H1 (cell line): ENCODE measurements at regions not wholly inside any gene's neighbourhood (a gene's known extent, or its start where the extent isn't known, plus 50 kb on each side); places are given as distances from the start of the nearest gene placed in this dataset.

Experiments
- CTCF ChIA-PET: fragments of 300-600 bp; sonication (Branson Sonifier 250); formaldehyde crosslinking; loops from one replicate; lab custom pipeline; 2021; ENCODE audit not compliant: partially characterized antibody; lab: Charles Lee
- POLR2A ChIA-PET: fragments of 300-600 bp; sonication (Branson Sonifier 250); formaldehyde crosslinking; loops from one replicate; lab custom pipeline; 2021; ENCODE audit warnings: inconsistent platforms; ENCODE audit not compliant: partially characterized antibody; lab: Charles Lee
- DNase-seq, 2 experiments: peaks; one replicate each; pipeline versions ENCODE4 v3.0.0 to v3.0.0-alpha.2; 2010 to 2022; ENCODE audit warnings: low spot score in 2 of 2, low read depth in 1 of 2, mixed read lengths in 1 of 2
- FAIRE-seq: peaks from 2 replicates; lab custom pipeline; 2011; peaks lifted over from hg19 to GRCh38; lab: Jason Lieb, UNC
- H2AFZ ChIP-seq: 2 replicates; pipeline ENCODE4 v1.8.1; 2012; ENCODE audit warnings: low read length, inconsistent platforms
- H2AK5ac ChIP-seq: 2 replicates; pipeline ENCODE4 v1.6.1; 2013; ENCODE audit warnings: low read depth, low read length
- H2BK120ac ChIP-seq: replicated peaks from 2 replicates; pipeline ENCODE3; 2013; ENCODE audit warnings: low read depth, low read length, inconsistent platforms
- H2BK12ac ChIP-seq: 2 replicates; pipeline ENCODE4 v1.6.1; 2013; ENCODE audit warnings: low read depth, low read length
- H2BK15ac ChIP-seq: 2 replicates; pipeline ENCODE4 v1.6.1; 2013; ENCODE audit warnings: low read length
- H2BK20ac ChIP-seq: 2 replicates; pipeline ENCODE4 v1.6.1; 2013; ENCODE audit warnings: low read length
- H2BK5ac ChIP-seq: 2 replicates; pipeline ENCODE4 v1.6.1; 2013; ENCODE audit warnings: low read depth, low read length
- H3K14ac ChIP-seq: 2 replicates; pipeline ENCODE4 v1.6.1; 2013; ENCODE audit warnings: inconsistent platforms; ENCODE audit not compliant: insufficient read length
- H3K18ac ChIP-seq: 2 replicates; pipeline ENCODE4 v1.6.1; 2013; ENCODE audit warnings: low read length; ENCODE audit errors: extremely low read depth
- H3K23ac ChIP-seq: 2 replicates; pipeline ENCODE4 v1.6.1; 2013; ENCODE audit warnings: inconsistent platforms; ENCODE audit not compliant: insufficient read length
- H3K23me2 ChIP-seq: 2 replicates; pipeline ENCODE4 v1.6.1; 2013; ENCODE audit warnings: low read depth, low read length
- H3K27ac ChIP-seq: 2 replicates; pipeline ENCODE4 v1.6.1; 2011; ENCODE audit warnings: low read depth, low read length, inconsistent platforms
- H3K27me3 ChIP-seq, 4 experiments: replicated peaks in 1 of 4; 1 replicate in 1 of 4; 2 replicates in 3 of 4; pipeline versions ENCODE4 v1.6.1 to v1.8.1; 2011 to 2013; ENCODE audit warnings: low read length in 3 of 4, mild to moderate bottlenecking in 3 of 4, inconsistent platforms in 2 of 4, mixed read lengths in 2 of 4, moderate library complexity in 1 of 4; ENCODE audit not compliant: control insufficient read depth in 3 of 4, insufficient read depth in 3 of 4; ENCODE audit errors: extremely low read depth in 1 of 4
- H3K36me3 ChIP-seq, 4 experiments: 2 replicates each; pipeline versions ENCODE4 v1.6.1 to v1.8.1; 2011 to 2013; ENCODE audit warnings: mild to moderate bottlenecking in 4 of 4, low read length in 3 of 4, moderate library complexity in 2 of 4, control low read depth in 1 of 4, inconsistent platforms in 1 of 4; ENCODE audit not compliant: insufficient read depth in 4 of 4, control insufficient read depth in 2 of 4
- H3K4ac ChIP-seq: replicated peaks from 2 replicates; pipeline ENCODE3; 2013; ENCODE audit warnings: low read length, low read depth, mixed read lengths, inconsistent platforms; ENCODE audit not compliant: insufficient read length
- H3K4me1 ChIP-seq, 4 experiments: replicated peaks in 1 of 4; 1 replicate in 1 of 4; 2 replicates in 3 of 4; pipeline versions ENCODE4 v1.6.1 to v1.8.1; 2011 to 2013; ENCODE audit warnings: low read length in 3 of 4, inconsistent platforms in 2 of 4, mixed read lengths in 1 of 4; ENCODE audit not compliant: insufficient read depth in 4 of 4, control insufficient read depth in 3 of 4
- H3K4me2 ChIP-seq, 2 experiments: 2 replicates each; pipeline versions ENCODE4 v1.6.1 to v1.8.1; 2011 to 2013; ENCODE audit warnings: low read depth in 2 of 2, low read length in 2 of 2, control low read depth in 1 of 2, inconsistent platforms in 1 of 2, mild to moderate bottlenecking in 1 of 2; ENCODE audit not compliant: insufficient read depth in 1 of 2
- H3K4me3 ChIP-seq, 4 experiments: fragments of 200-600, 300-600 bp in 1 of 4; sonication (generic), shearing (Covaris generic), sonication (Bioruptor Twin) in 1 of 4; 2 replicates each; pipeline versions ENCODE4 v1.5.1 to v1.8.1; 2011 to 2016; ENCODE audit warnings: low read length in 4 of 4, low read depth in 3 of 4, control low read depth in 2 of 4, inconsistent platforms in 2 of 4, mild to moderate bottlenecking in 2 of 4, mixed read lengths in 1 of 4, moderate library complexity in 1 of 4; ENCODE audit not compliant: insufficient read depth in 2 of 4; ENCODE audit errors: extremely low read depth in 1 of 4
- H3K56ac ChIP-seq: replicated peaks from 2 replicates; pipeline ENCODE3; 2013; ENCODE audit warnings: low read depth, mild to moderate bottlenecking, mixed read lengths, low read length, inconsistent platforms; ENCODE audit not compliant: insufficient read length
- H3K79me1 ChIP-seq: 2 replicates; pipeline ENCODE4 v1.6.1; 2013; ENCODE audit warnings: low read depth, low read length, control low read depth
- H3K79me2 ChIP-seq, 2 experiments: 2 replicates each; pipeline versions ENCODE4 v1.6.1 to v1.8.1; 2012 to 2013; ENCODE audit warnings: low read length in 2 of 2, mild to moderate bottlenecking in 2 of 2, inconsistent platforms in 1 of 2; ENCODE audit not compliant: insufficient read depth in 2 of 2, control insufficient read depth in 1 of 2
- H3K9ac ChIP-seq, 4 experiments: replicated peaks in 1 of 4; 1 replicate in 1 of 4; 2 replicates in 3 of 4; pipeline versions ENCODE4 v1.6.1 to v1.8.1; 2011 to 2013; ENCODE audit warnings: low read depth in 3 of 4, low read length in 3 of 4, control low read depth in 2 of 4, mild to moderate bottlenecking in 2 of 4, moderate library complexity in 2 of 4, inconsistent platforms in 1 of 4; ENCODE audit errors: extremely low read depth in 1 of 4
- H3K9me3 ChIP-seq, 2 experiments: 2 replicates each; pipeline versions ENCODE4 v1.6.1 to v1.8.1; 2012 to 2013; ENCODE audit warnings: mild to moderate bottlenecking in 2 of 2, moderate library complexity in 2 of 2, control low read depth in 1 of 2, inconsistent platforms in 1 of 2, low read depth in 1 of 2, low read length in 1 of 2, mixed read lengths in 1 of 2; ENCODE audit not compliant: insufficient read depth in 2 of 2
- H4K20me1 ChIP-seq, 2 experiments: replicated peaks in 1 of 2; 2 replicates each; pipeline versions ENCODE3 to v1.8.1; 2011 to 2013; ENCODE audit warnings: inconsistent platforms in 2 of 2, low read length in 2 of 2, mild to moderate bottlenecking in 1 of 2; ENCODE audit not compliant: insufficient read depth in 2 of 2, control insufficient read depth in 1 of 2
- H4K5ac ChIP-seq: 2 replicates; pipeline ENCODE4 v1.6.1; 2013; ENCODE audit warnings: low read length, low read depth, mixed read lengths, inconsistent platforms; ENCODE audit not compliant: insufficient read length
- H4K8ac ChIP-seq: 2 replicates; pipeline ENCODE4 v1.8.0; 2013; ENCODE audit warnings: mild to moderate bottlenecking, moderate library complexity, low read length, inconsistent platforms; ENCODE audit not compliant: insufficient read depth; ENCODE audit errors: extremely low read depth
- H4K91ac ChIP-seq: replicated peaks from 2 replicates; pipeline ENCODE3; 2013; ENCODE audit warnings: low read length, mixed read lengths, inconsistent platforms; ENCODE audit not compliant: insufficient read length
- ATF2 ChIP-seq: IDR thresholded peaks from 2 replicates; pipeline ENCODE4 v1.6.1; 2012; ENCODE audit warnings: low read length, inconsistent platforms
- CHD2 ChIP-seq: IDR thresholded peaks from 2 replicates; pipeline ENCODE4 v1.6.1; 2012; ENCODE audit warnings: low read length, improper control_type of control experiment
- EGR1 ChIP-seq: IDR thresholded peaks from 2 replicates; pipeline ENCODE4 v1.6.1; 2011; ENCODE audit warnings: low read depth, low read length, borderline replicate concordance
- KDM5A ChIP-seq: fragments of 200-600 bp; IDR thresholded peaks from 2 replicates; pipeline ENCODE4 v1.7.1; 2012; ENCODE audit warnings: mild to moderate bottlenecking, low read length, inconsistent platforms, mixed read lengths
- MAFK ChIP-seq: IDR thresholded peaks from 2 replicates; pipeline ENCODE4 v1.6.1; 2012; ENCODE audit warnings: low read depth, mild to moderate bottlenecking, improper control_type of control experiment, low read length
- PHF8 ChIP-seq: fragments of 200-600 bp; sonication (generic); conservative IDR thresholded peaks from 2 replicates; pipeline ENCODE4 v1.7.1; 2012; ENCODE audit warnings: low read depth, mild to moderate bottlenecking, inconsistent platforms, low read length, moderate library complexity
- SP2 ChIP-seq: IDR thresholded peaks from 2 replicates; pipeline ENCODE4 v1.6.1; 2012; ENCODE audit warnings: mild to moderate bottlenecking, low read length, inconsistent platforms
- TBP ChIP-seq: IDR thresholded peaks from 2 replicates; pipeline ENCODE4 v1.6.1; 2011; ENCODE audit warnings: low read depth, low read length, improper control_type of control experiment
- YY1 ChIP-seq: IDR thresholded peaks from 2 replicates; pipeline ENCODE4 v1.6.1; 2011; ENCODE audit warnings: low read depth, mild to moderate bottlenecking, low read length
- WGBS, 2 experiments: shearing (Covaris generic) in 1 of 2; methylation state at CpG; one replicate each; pipeline versions ENCODE4 v1.1.6 to v1.1.7; 2013 to 2015; ENCODE audit warnings: low lambda C conversion rate in 2 of 2, mixed read lengths in 2 of 2, inconsistent platforms in 1 of 2, low coverage in 1 of 2, missing lambda C conversion rate in 1 of 2; ENCODE audit not compliant: insufficient replicate concordance in 2 of 2, insufficient coverage in 1 of 2, insufficient read length in 1 of 2; ENCODE audit errors: extremely low coverage in 1 of 2, missing lambda C conversion rate in 1 of 2; 5-methylcytosine and 5-hydroxymethylcytosine counted together

DNA sequence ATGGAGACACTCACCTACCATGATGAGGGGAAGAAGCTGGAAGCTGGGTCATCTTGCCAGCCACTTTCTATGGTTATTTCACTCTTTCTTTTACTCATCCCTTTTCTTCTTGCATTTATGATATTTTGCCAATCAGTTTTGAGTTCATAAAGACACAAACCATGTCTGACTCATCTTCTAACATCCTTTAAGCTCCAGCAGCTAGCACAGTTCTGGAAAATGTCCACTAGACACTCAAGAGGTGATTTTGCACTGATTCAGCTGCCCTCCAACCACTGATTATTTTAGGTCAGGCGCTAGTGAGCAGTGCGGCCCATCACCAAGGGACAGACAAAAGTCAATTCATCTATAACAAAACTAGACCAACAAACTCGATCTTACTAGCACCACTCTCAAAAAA lies 537.1 kb upstream of the ID2 start:
- Histone ChIP-seq H4K91ac (no peak overlapping the region), H2BK15ac (no peak overlapping the region), H4K8ac (no peak overlapping the region), H2BK120ac (no peak overlapping the region), H3K9me3 (no peaks in the 10 kb centered on the region), H3K4ac (no peak overlapping the region), H3K23me2 (no peaks in the 10 kb centered on the region), H2BK20ac (no peak overlapping the region), H2BK12ac (no peak overlapping the region), H3K27ac (no peak overlapping the region), H4K5ac (no peak overlapping the region), H3K14ac (no peak overlapping the region), H3K79me2 (no peaks in the 10 kb centered on the region), H3K79me1 (no peaks in the 10 kb centered on the region), H2AFZ (no peak overlapping the region), H3K56ac (no peak overlapping the region), H2AK5ac (no peak overlapping the region), H3K18ac (no peak overlapping the region), H3K27me3 (no peaks in the 10 kb centered on the region), H3K4me3 (no peak overlapping the region), H2BK5ac (no peak overlapping the region), H3K23ac (no peak overlapping the region), H3K4me2 (no peak overlapping the region), H3K4me1 (no peaks in the 10 kb centered on the region), H3K9ac (no peak overlapping the region), H3K36me3 (no peaks in the 10 kb centered on the region), H4K20me1 (no peaks in the 10 kb centered on the region)
- 90% methylated on average over 3 of the region's 3 CpGs; no CpG with 5 or more reads in 1 of the 2 experiments for WGBS, 2 experiments
- FAIRE-seq, result no peak
- CTCF ChIA-PET, result no interaction called here
- POLR2A ChIA-PET, result interaction anchor here (0.6 kb wide), 1 partner anchor 967 kb away, joined by 3 read pairs; no protein-coding TSS in a partner anchor
- no peak for DNase-seq
- no peak for TF ChIP-seq PHF8
- no peak for TF ChIP-seq ATF2
- TF ChIP-seq EGR1, result no peak
- no peak for TF ChIP-seq CHD2
- TF ChIP-seq SP2, result no peak
- no peak for TF ChIP-seq KDM5A
- TF ChIP-seq MAFK, result no peak
- TF ChIP-seq YY1, result no peak
- TF ChIP-seq TBP, result no peak
